ENCODE measurements at regions not wholly inside any gene's neighbourhood (a gene's known extent, or its start where the extent isn't known, plus 50 kb on each side); places are given as distances from the start of the nearest gene placed in this dataset.

DNA sequence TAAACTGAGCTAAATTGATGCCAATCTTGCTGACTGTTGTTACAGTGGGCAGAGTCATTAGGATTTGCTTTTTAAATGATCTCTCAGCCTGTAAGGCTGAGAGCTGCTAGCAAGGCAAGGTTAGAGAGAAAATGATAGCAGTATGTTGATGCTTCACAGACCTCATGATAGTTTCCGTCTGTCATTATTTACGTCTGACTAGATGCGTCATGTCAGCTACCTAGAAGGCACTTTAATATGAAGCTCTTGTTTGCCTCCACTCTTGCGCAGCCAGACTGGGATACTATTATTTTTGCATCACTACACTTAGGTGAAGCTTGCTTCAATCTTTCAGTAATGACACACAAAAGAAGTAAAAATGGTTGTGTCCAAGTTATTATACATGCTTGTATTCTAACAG, 313.8 kb downstream of the LNPK start:
- Histone ChIP-seq H3K4me1 (no peaks in the 10 kb centered on the region), H3K27me3 (peaks cover 0 to 17% of the 10 kb centered on the region in 2 donors), H3K9me3 (no peaks in the 10 kb centered on the region), H3K27ac (no peak overlapping the region), H3K36me3 (no peaks in the 10 kb centered on the region), H3K4me3 (no peak overlapping the region)
- no peak for TF ChIP-seq POLR2A (IDR thresholded peaks at IDR 0.05)
- intact Hi-C loops (cut with DNase I; ENCODE audit: low total_unique reads), result loop anchor here (10.0 kb wide), 1 partner anchor 397 kb away; the partner anchor contains the start of gene EVX2
- no peak for DNase-seq (ENCODE audit: low spot score in 2 of 2)

GRCh38 chr2:175687465-175687864, 314.6 kb downstream of the LNPK start:
- H3K4me3 ChIP-seq, result no peak overlapping the region

DNA sequence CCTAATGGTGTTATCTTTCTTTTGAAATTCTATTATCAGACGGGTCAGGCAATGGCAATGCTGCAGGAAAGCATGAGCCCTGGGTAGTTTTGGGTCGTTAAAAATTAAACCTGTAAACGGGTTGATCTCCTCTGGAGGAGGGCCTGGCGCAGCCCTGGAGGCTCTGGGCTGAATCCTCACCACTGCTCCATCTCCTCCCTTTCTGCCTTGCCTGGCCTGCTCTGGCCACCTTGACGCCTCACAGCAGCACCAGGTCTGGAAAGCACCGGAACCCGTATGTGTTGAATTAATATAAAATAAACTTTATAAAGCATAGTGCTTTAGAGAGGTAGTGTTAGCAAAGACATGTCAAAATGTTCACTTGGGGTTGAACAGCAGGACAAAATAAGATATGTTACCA, 316.1 kb downstream of the LNPK start:
- TF ChIP-seq, protein P1, sequence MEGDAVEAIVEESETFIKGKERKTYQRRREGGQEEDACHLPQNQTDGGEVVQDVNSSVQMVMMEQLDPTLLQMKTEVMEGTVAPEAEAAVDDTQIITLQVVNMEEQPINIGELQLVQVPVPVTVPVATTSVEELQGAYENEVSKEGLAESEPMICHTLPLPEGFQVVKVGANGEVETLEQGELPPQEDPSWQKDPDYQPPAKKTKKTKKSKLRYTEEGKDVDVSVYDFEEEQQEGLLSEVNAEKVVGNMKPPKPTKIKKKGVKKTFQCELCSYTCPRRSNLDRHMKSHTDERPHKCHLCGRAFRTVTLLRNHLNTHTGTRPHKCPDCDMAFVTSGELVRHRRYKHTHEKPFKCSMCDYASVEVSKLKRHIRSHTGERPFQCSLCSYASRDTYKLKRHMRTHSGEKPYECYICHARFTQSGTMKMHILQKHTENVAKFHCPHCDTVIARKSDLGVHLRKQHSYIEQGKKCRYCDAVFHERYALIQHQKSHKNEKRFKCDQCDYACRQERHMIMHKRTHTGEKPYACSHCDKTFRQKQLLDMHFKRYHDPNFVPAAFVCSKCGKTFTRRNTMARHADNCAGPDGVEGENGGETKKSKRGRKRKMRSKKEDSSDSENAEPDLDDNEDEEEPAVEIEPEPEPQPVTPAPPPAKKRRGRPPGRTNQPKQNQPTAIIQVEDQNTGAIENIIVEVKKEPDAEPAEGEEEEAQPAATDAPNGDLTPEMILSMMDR (IDR thresholded peaks at IDR 0.05), result no peak
- no peak for TF ChIP-seq POLR2A (IDR thresholded peaks at IDR 0.05)
- no peak for TF ChIP-seq POLR2AphosphoS5 (IDR thresholded peaks at IDR 0.05)
- no peak for DNase-seq (ENCODE audit: low spot score in 2 of 2)
- peaks cover 0 to 17% of the 10 kb centered on the region in 2 donors for H3K27me3 ChIP-seq
- no peaks in the 10 kb centered on the region for H3K4me1 ChIP-seq
- H3K9me3 ChIP-seq, result no peaks in the 10 kb centered on the region
- intact Hi-C loops (cut with DNase I; ENCODE audit: low total_unique reads), result loop anchor here (10.0 kb wide), 1 partner anchor 399 kb away; the partner anchor contains the start of gene EVX2
- no peak overlapping the region for H3K27ac ChIP-seq
- H3K36me3 ChIP-seq, result no peaks in the 10 kb centered on the region
- no peak overlapping the region for H3K4me3 ChIP-seq

More at GRCh38 chr2:175687465-175687864, 314.6 kb downstream of the LNPK start:
- intact Hi-C loops (cut with DNase I; ENCODE audit: low total_unique reads), result loop anchor here (10.0 kb wide), 1 partner anchor 397 kb away; the partner anchor contains the start of gene EVX2
- DNase-seq (ENCODE audit: low spot score in 2 of 2), result no peak
- TF ChIP-seq, protein P1 (IDR thresholded peaks at IDR 0.05), result no peak
- TF ChIP-seq POLR2A (IDR thresholded peaks at IDR 0.05) (no peak), POLR2AphosphoS5 (IDR thresholded peaks at IDR 0.05) (no peak)
- no peaks in the 10 kb centered on the region for H3K36me3 ChIP-seq
- no peaks in the 10 kb centered on the region for H3K4me1 ChIP-seq
- H3K27ac ChIP-seq, result no peak overlapping the region
- peaks cover 0 to 17% of the 10 kb centered on the region in 2 donors for H3K27me3 ChIP-seq
- no peaks in the 10 kb centered on the region for H3K9me3 ChIP-seq

- no peaks in the 10 kb centered on the region for H3K36me3 ChIP-seq
- no peak overlapping the region for H3K4me3 ChIP-seq
- no peaks in the 10 kb centered on the region for H3K4me1 ChIP-seq
- intact Hi-C loops (cut with DNase I; ENCODE audit: low total_unique reads), result loop anchor here (10.0 kb wide), 1 partner anchor 400 kb away; the partner anchor contains the start of gene EVX2
- no peaks in the 10 kb centered on the region for H3K9me3 ChIP-seq
- DNase-seq (ENCODE audit: low spot score in 2 of 2), result no peak
- no peak overlapping the region for H3K27ac ChIP-seq
- TF ChIP-seq, protein P1 (IDR thresholded peaks at IDR 0.05), result no peak
- TF ChIP-seq POLR2A (IDR thresholded peaks at IDR 0.05) (no peak), POLR2AphosphoS5 (IDR thresholded peaks at IDR 0.05) (no peak)
- H3K27me3 ChIP-seq, result peaks cover 0 to 14% of the 10 kb centered on the region in 2 donors
Measured at GRCh38 chr2:175684466-175684865, 317.6 kb downstream of the LNPK start.

DNA sequence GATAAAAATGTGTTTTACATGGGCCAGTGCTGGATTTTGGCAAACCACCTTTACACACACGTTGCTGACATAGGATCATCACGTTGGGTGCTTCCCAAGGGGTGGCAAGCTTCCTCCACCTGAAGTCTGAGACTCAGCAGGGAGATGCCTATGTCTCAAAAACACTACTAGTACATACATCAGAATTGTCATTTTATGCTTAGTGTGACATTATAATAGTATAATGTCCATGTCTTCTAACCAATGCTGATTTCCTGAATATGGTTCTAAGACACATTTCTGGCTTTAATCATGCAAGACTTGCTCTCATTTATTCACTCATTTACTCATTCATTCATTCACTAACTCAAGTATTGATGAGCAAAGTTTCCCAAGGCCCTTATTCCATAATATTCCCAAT, 322.3 kb downstream of the LNPK start:
- H3K27ac ChIP-seq, result no peak overlapping the region
- TF ChIP-seq POLR2A (IDR thresholded peaks at IDR 0.05) (no peak), POLR2AphosphoS5 (IDR thresholded peaks at IDR 0.05) (no peak)
- TF ChIP-seq, protein P1 (IDR thresholded peaks at IDR 0.05), result no peak
- H3K4me1 ChIP-seq, result no peaks in the 10 kb centered on the region
- no peak overlapping the region for H3K4me3 ChIP-seq
- intact Hi-C loops (cut with DNase I; ENCODE audit: low total_unique reads), result loop anchor here (10.0 kb wide), 1 partner anchor 405 kb away; the partner anchor contains the start of gene EVX2
- no peaks in the 10 kb centered on the region for H3K36me3 ChIP-seq
- no peak for DNase-seq (ENCODE audit: low spot score in 2 of 2)
- H3K27me3 ChIP-seq, result no peaks in the 10 kb centered on the region
- no peaks in the 10 kb centered on the region for H3K9me3 ChIP-seq
